Retinal pigment epithelial cell (primary cell): ENCODE measurements at regions not wholly inside any gene's neighbourhood (a gene's known extent, or its start where the extent isn't known, plus 50 kb on each side); places are given as distances from the start of the nearest gene placed in this dataset.

Experiments
- DNase-seq: peaks from one replicate; pipeline ENCODE4 v3.0.0-alpha.2; 2010; ENCODE audit warnings: low read depth
- H3K4me3 ChIP-seq: 2 replicates; pipeline ENCODE4 v1.5.1; 2011; ENCODE audit warnings: mild to moderate bottlenecking, low read length, control low read depth, moderate library complexity
- TF ChIP-seq, protein P1 (sequence below): conservative IDR thresholded peaks from 2 replicates; pipeline ENCODE4 v1.5.1; 2011; ENCODE audit warnings: low read depth, low read length, control low read depth, inconsistent platforms

DNA sequence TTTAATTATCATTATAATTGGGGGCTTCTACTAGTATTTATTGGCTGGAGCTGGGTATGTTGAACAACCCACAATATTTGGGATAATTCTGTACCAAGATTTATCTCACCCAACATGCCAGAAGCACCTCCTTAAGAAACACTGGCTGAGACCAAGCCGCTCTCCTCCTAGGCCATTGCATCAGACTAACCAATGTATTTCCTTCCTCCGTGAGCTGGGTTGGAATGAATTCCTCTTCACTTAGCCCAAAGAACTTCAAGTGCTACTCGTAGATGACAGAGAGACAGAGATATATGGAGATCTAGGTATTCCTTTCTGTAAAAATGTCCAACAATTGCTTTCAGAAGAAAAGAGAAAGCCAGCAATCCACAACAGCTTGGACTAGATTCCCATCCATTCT lies 87.2 kb upstream of the ETS2 start:
- no peak overlapping the region for H3K4me3 ChIP-seq
- TF ChIP-seq, protein P1, sequence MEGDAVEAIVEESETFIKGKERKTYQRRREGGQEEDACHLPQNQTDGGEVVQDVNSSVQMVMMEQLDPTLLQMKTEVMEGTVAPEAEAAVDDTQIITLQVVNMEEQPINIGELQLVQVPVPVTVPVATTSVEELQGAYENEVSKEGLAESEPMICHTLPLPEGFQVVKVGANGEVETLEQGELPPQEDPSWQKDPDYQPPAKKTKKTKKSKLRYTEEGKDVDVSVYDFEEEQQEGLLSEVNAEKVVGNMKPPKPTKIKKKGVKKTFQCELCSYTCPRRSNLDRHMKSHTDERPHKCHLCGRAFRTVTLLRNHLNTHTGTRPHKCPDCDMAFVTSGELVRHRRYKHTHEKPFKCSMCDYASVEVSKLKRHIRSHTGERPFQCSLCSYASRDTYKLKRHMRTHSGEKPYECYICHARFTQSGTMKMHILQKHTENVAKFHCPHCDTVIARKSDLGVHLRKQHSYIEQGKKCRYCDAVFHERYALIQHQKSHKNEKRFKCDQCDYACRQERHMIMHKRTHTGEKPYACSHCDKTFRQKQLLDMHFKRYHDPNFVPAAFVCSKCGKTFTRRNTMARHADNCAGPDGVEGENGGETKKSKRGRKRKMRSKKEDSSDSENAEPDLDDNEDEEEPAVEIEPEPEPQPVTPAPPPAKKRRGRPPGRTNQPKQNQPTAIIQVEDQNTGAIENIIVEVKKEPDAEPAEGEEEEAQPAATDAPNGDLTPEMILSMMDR = no peak
- DNase-seq = no peak

DNA sequence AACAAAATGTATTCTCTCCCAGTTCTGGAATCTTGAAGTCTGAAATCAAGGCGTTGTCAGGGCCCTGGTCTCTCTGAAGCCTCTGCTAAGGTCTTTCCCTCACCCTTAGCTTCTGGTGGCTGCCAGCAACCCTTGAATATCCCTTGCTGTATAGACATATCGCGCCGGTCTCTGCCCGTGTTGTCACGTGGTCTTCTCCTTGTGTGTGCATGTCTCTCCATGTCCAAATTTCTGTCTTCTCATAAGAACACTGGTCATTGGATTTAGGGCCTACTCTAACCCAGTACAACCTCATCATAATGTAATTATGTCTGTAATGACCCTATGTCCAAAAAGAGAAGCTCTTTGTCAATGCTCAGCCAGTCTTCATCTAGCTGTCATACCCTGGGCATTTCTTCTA lies 85.7 kb upstream of the ETS2 start:
- TF ChIP-seq, protein P1 = no peak
- H3K4me3 ChIP-seq = no peak overlapping the region
- no peak for DNase-seq

DNA sequence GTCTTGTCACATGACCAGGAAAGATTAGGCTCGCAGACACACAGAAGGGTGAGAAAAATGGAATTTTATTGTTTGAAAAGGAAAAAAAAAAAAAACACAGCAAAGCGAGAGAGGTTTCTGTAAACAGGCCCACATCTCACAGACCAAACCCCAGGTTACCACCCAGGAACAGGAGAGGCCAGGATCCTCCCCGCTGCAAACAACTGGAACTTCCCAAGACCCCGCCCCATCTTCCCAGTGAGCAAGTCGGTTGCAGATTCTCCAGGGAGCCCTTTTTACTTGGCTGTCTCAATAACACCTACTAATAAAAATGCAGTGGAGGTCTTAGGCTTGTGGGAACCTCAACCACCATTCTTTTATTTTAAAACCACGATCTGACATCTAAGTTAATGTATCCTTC lies 84.7 kb upstream of the ETS2 start:
- H3K4me3 ChIP-seq = no peak overlapping the region
- no peak for DNase-seq
- TF ChIP-seq, protein P1 = no peak

DNA sequence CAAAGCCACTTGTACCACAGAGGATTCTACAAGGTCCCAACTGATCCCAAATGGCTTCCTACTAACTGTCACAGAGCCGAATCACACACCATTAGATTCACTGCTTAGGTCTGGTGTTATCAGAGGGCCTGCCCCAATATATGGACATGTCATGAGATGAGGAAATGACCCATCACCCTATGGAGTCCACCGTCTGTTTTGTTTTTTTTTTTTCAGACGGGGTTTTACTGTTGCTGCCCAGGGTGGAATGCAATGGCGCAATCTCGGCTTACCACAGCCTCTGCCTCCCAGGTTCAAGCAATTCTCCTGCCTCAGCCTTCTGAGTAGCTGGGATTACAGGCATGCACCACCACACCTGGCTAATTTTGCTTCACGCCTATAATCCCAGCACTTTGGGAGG lies 83.8 kb upstream of the ETS2 start:
- TF ChIP-seq, protein P1 = no peak
- H3K4me3 ChIP-seq = no peak overlapping the region
- no peak for DNase-seq

DNA sequence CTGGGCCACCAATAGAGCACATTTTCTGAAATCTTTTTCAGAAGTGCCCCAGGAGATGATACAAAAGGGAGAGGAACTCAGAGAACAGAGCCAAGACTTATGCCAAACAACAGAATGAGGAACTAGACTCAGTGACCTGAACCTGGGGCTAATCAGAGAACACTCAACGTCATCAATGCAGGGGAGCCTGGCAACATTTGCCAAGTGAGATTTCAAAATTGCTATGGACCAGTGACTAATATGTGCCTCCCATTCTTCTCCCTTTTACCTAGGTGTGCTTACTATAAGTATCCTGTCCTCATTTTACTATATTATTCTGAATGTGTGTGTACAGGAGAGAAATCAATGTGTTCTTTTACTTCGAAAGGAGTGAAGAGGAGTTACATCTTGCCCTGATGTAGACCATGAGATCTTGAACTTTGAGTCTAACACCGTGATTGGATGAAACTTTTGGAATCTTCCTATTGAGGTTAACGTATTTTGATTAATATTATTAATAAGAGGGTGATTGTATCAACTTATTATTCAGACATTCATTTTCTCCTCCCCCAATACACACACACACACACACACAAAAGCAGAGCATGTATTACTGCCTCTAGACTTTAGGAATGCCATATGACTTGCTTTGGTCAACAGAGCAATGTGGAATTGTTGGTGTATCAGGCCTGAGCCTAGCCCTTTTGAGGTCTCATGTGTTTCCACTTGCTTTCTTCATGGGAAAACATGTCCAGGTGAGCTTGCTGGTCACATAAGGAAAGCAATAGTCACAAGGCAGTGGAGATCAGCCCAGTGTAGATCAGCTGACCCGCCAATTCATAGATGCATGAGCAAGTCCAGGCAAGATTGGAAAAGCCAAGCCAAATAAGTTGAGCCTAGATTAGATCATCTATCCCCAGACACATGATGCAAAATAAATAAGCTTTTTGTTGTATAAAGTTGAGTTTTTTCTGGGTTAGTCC lies 80.3 kb upstream of the ETS2 start:
- TF ChIP-seq, protein P1 = no peak
- DNase-seq = no peak
- H3K4me3 ChIP-seq = no peak overlapping the region

DNA sequence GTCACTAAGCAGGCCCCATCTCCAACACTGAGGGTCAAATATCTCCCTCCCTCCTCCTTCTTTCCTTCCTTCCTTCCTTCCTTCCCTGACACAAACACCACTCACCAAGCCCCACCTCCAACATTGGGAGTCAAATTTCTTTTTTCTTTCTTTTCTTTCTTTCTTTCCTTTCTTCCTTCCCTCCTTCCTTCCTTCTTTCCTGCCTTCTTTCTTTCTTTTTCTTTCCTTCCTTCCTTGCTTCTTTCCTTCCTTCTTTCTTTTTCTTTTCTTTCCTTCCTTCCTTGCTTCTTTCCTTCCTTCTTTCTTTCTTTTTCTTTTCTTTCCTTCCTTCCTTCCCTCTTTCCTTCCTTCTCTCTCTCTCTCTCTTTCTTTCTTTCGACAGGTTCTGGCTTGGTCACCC lies 79.2 kb upstream of the ETS2 start:
- TF ChIP-seq, protein P1 = no peak
- DNase-seq = no peak

DNA sequence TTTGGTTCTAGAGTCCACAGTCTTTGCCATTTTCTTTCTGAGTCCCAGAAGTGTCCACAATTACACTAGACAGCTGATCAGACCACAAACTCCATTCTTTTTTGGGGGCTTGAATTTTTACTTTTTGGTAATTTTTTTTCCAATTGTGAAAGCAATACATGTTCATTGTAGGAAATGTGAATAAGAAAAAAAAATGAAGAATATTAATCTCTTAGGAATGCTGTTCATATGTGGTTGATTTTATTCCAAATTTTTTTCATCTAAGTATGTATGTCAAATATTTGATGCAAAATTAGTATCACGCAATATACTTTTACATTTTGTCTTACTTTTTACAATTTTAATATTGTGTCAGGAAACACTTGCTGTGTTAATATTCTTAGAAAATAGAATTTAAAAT lies 76.4 kb upstream of the ETS2 start:
- TF ChIP-seq, protein P1 = no peak
- no peak for DNase-seq
- no peak overlapping the region for H3K4me3 ChIP-seq

More for the DNA sequence above, 79.2 kb upstream of the ETS2 start:
- H3K4me3 ChIP-seq = no peak overlapping the region
